ENCODE measurements at regions not wholly inside any gene's neighbourhood (a gene's known extent, or its start where the extent isn't known, plus 50 kb on each side); places are given as distances from the start of the nearest gene placed in this dataset.

DNA sequence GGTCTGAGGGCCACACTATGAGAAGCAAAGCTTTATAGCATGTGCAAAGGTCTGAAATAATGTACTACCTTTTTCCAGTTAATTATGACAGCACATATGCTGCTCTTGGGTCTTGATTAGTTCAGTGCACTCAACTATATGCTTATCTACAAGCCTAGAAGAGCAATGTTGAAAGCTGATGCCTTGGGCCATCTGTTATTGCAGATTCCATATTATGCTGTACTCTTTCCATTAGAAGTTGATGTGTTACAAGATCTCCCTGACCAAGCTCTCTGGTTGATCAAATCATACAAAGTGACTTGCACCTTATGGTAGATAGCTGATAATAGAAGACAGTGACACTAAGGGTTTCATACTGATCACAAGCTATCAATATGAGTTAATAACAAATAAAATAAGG is 327.3 kb downstream of the FRK start:
- TF ChIP-seq, protein P1, sequence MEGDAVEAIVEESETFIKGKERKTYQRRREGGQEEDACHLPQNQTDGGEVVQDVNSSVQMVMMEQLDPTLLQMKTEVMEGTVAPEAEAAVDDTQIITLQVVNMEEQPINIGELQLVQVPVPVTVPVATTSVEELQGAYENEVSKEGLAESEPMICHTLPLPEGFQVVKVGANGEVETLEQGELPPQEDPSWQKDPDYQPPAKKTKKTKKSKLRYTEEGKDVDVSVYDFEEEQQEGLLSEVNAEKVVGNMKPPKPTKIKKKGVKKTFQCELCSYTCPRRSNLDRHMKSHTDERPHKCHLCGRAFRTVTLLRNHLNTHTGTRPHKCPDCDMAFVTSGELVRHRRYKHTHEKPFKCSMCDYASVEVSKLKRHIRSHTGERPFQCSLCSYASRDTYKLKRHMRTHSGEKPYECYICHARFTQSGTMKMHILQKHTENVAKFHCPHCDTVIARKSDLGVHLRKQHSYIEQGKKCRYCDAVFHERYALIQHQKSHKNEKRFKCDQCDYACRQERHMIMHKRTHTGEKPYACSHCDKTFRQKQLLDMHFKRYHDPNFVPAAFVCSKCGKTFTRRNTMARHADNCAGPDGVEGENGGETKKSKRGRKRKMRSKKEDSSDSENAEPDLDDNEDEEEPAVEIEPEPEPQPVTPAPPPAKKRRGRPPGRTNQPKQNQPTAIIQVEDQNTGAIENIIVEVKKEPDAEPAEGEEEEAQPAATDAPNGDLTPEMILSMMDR (IDR thresholded peaks at IDR 0.05; ENCODE audit: low read depth, low read length, missing control alignments) = no peak
- no peak for DNase-seq (ENCODE audit: low read depth)
- no peak overlapping the region for H3K4me3 ChIP-seq (ENCODE audit: low read depth, low read length)

DNA sequence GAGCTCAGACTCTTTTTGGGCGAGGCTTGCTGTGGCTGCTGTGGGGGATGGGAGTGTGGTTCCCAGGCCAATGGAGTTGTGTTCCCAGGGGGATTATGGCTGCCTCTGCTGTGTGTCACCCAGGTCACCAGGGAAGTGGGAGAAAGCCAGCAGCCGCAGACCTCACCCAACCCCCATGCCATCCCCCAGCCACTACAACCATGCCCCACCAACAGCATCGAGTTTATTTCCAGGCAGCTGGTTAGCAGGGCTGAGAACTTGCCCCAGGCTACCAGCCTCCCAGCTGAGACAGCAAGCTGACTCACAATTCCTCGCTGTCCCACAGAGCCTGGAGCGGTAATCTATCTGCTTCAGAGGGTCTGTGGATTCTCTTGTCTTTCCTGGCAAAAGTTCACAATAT is 331.7 kb downstream of the FRK start:
- no peak overlapping the region for H3K4me3 ChIP-seq (ENCODE audit: low read depth, low read length)
- no peak for DNase-seq (ENCODE audit: low read depth)
- TF ChIP-seq, protein P1 (IDR thresholded peaks at IDR 0.05; ENCODE audit: low read depth, low read length, missing control alignments) = no peak

DNA sequence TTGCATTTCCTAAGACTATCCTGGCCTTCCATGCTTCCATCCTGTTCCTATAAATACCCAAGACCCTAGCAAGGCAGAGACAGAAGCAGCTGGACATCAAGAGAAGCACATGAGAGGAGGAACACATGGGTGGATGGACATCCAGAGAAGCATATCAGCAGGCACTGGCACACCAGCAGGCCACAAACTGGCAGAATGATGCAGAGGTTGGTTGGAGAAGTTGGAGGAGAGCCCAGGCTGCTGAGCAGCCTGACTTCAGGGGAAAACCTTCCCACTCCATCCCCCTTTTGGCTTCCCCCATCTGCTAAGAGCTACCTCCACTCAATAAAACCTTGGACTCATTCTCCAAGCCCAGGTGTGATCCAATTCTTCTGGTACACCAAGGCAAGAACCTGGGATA is 332.5 kb downstream of the FRK start:
- TF ChIP-seq, protein P1 (IDR thresholded peaks at IDR 0.05; ENCODE audit: low read depth, low read length, missing control alignments) = no peak
- no peak overlapping the region for H3K4me3 ChIP-seq (ENCODE audit: low read depth, low read length)
- DNase-seq (ENCODE audit: low read depth) = no peak

DNA sequence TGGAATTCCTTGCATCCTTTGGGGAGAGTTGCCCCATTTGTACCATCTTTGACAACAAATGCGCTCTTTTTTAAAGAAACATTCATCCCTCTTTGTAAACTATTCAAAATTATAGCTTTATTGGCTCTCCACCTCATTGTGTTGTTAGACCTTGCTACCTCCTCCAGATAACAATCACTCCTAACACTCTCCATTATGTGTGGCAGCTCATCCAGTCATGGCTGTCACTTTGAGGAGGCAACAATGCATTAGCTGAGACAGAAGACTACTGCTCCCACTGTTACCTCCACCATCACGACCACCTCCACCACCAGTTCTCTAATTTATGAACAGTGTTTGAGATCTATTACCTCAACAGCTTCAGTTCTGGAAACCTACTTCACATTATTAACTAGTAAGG is 339.1 kb downstream of the FRK start:
- no peak overlapping the region for H3K4me3 ChIP-seq (ENCODE audit: low read depth, low read length)
- no peak for DNase-seq (ENCODE audit: low read depth)
- TF ChIP-seq, protein P1 (IDR thresholded peaks at IDR 0.05; ENCODE audit: low read depth, low read length, missing control alignments) = no peak

DNA sequence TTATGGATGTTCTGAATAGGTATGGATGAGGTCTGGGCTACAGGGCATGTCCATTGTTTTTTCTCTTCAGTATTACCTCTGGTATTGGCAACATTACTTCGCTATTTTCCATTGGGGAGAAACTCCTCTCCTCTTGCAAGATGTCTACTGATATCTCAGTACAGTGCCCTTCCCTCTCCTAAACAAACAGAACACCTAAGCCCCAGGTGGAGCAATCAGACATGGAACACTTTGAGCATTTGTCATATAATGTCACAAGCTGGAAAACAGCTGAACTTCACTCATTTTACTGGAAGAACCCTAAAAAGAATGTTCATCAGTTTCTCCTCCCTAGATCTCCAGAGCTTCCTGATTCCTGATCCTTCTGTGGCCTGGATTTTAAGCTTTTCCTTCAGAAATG is 339.8 kb downstream of the FRK start:
- TF ChIP-seq, protein P1 (IDR thresholded peaks at IDR 0.05; ENCODE audit: low read depth, low read length, missing control alignments) = no peak

DNA sequence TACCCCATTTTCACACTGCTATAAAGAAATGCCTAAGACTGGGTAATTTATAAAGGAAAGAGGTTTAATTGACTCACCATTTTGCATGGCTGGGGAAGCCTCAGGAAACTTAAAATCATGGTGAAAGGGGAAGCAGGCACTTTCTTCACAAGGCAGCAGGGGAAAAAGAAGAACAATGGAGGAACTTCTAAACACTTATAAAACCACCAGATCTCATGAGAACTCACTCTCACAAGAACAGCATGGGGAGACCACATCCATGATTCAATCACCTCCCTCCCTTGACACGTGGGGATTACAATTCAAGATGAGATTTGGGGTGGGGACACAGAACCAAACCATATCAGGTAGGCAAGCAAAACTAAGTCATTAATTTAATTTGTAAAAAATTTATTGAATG is 343.2 kb downstream of the FRK start:
- H3K4me3 ChIP-seq (ENCODE audit: low read depth, low read length) = no peak overlapping the region
- TF ChIP-seq, protein P1 (IDR thresholded peaks at IDR 0.05; ENCODE audit: low read depth, low read length, missing control alignments) = no peak
- no peak for DNase-seq (ENCODE audit: low read depth)

More for the DNA sequence above, 339.8 kb downstream of the FRK start:
- no peak for DNase-seq (ENCODE audit: low read depth)
- H3K4me3 ChIP-seq (ENCODE audit: low read depth, low read length) = no peak overlapping the region

DNA sequence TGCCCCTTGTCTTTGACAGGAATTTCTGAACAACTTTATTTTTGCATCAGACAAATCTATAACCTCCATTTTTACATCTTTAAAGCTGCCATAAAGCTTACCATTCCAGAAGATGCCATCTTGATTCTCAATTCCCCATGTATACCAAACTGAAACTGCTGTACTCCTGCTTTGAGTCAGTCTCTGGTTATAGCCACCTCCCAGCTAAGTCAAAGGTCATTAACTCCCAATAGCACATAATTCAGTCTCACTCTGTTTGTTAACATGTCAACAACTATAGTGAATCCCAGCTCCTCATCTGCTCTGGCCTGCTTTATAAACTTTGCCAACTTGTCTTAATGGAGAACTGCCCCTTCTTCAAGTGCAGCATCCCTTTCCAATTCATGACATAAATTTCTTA is 343.6 kb downstream of the FRK start:
- H3K4me3 ChIP-seq (ENCODE audit: low read depth, low read length) = no peak overlapping the region
- peak; percentile 24 for DNase-seq (ENCODE audit: low read depth)
- TF ChIP-seq, protein P1 (IDR thresholded peaks at IDR 0.05; ENCODE audit: low read depth, low read length, missing control alignments) = no peak
